Activated T-helper 17 cell treated with anti-CD3 and anti-CD28 coated beads, Interleukin-2, amount 50 U/mL, for 72 hours (primary cell): ENCODE measurements at regions not wholly inside any gene's neighbourhood (a gene's known extent, or its start where the extent isn't known, plus 50 kb on each side); places are given as distances from the start of the nearest gene placed in this dataset.

Experiments used
- ATAC-seq: fragments of 150-1000 bp; cut with Tn5 transposase; replicated peaks from 2 replicates; pipeline ENCODE4 v1.10.0; 2021; ENCODE audit warnings: mild to moderate bottlenecking, moderate library complexity
- H3K27ac Mint-ChIP-seq: one replicate; pipeline ENCODE4 v1.8.0; 2022; ENCODE audit warnings: mixed read lengths
- H3K27me3 Mint-ChIP-seq: one replicate; pipeline ENCODE4 v1.8.0; 2022; ENCODE audit warnings: mixed read lengths
- H3K36me3 Mint-ChIP-seq: one replicate; pipeline ENCODE4 v1.8.0; 2022; ENCODE audit warnings: low read depth, mild to moderate bottlenecking, mixed read lengths
- H3K4me1 Mint-ChIP-seq: one replicate; pipeline ENCODE4 v1.8.0; 2022; ENCODE audit warnings: mixed read lengths
- H3K4me3 Mint-ChIP-seq: one replicate; pipeline ENCODE4 v1.8.0; 2022; ENCODE audit warnings: mild to moderate bottlenecking, mixed read lengths
- H3K9me3 Mint-ChIP-seq: one replicate; pipeline ENCODE4 v1.8.0; 2022; ENCODE audit warnings: mixed read lengths

DNA sequence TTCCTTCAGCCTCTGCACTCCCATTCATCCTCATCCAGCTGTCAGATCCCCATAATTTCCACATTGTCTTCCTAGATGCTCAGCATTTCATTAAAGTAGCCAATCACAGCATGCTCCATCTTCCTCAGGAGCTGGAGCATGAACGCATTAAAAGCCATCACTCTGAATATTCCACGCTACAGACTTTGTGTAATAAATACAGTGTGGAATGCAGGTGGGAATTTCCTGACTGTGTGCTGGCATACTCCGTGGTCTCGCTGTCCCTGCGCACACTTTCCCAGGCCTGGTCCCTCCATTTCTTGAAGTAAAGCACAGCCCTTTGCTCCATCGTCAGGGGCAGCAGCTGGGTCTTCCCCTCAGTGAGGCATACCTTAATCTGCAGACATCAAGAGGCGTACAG, 123.7 kb upstream of the NCK2 start:
- Mint-ChIP-seq H3K27me3 (peaks cover 8% of the 10 kb centered on the region), H3K4me1 (no peaks in the 10 kb centered on the region), H3K9me3 (no peaks in the 10 kb centered on the region), H3K4me3 (no peak overlapping the region), H3K36me3 (no peaks in the 10 kb centered on the region), H3K27ac (no peak overlapping the region)
- no peak for ATAC-seq

DNA sequence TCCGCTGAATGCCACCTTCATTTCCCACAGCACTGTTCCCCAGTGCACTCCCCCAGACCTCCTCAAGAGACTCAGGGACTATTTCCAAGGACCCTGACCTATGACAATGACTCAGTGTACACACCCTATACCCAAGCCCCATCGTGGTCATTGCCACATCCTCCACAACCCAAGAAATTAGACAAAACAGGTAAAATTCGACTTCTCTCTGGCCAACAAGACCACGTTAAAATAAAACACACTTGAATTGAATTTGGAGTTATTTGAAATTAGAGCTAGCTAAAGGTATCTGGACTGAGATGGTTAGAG, 126.4 kb upstream of the NCK2 start:
- Mint-ChIP-seq H3K27ac (no peak overlapping the region), H3K9me3 (no peaks in the 10 kb centered on the region), H3K36me3 (no peaks in the 10 kb centered on the region), H3K4me3 (no peak overlapping the region), H3K27me3 (peaks cover 8% of the 10 kb centered on the region), H3K4me1 (no peaks in the 10 kb centered on the region)
- ATAC-seq = no peak

DNA sequence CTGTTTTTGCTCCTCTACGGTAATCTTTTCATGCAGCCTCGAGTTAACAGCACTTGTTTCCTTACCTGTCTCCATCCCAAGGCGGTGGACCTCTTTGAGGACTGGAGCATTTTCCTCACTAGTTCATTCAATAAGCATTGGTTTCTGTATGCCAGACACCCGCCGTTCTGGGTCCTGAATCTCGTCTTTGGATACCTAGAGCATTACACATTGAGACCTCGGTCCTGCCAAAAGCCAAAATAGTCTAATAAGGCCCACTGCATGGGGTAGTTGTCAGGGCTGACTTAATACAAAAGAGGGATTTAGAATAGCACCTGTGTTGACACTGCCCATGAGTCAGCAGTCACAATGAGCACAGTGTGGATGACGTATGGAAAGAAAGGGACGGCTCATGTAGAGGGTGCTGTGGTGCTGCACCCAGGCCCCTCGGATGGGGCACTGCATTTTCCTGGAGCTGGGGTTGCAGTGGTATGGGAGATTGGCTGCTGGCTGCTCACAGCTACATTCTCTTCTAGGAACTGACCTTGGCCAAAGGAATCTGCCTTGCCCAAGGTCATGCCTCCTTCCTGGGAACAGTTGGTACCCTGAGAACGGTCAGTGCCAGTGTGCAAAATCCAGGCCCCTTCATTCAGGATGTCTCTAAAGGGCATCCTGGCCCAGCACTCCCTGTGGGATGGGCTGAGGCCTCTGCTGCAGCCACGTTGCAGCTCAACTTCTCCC, 126.9 kb upstream of the NCK2 start:
- H3K4me1 Mint-ChIP-seq = no peaks in the 10 kb centered on the region
- H3K4me3 Mint-ChIP-seq = no peak overlapping the region
- no peaks in the 10 kb centered on the region for H3K36me3 Mint-ChIP-seq
- H3K27me3 Mint-ChIP-seq = peaks cover 8% of the 10 kb centered on the region
- H3K27ac Mint-ChIP-seq = no peak overlapping the region
- no peak for ATAC-seq
- no peaks in the 10 kb centered on the region for H3K9me3 Mint-ChIP-seq

DNA sequence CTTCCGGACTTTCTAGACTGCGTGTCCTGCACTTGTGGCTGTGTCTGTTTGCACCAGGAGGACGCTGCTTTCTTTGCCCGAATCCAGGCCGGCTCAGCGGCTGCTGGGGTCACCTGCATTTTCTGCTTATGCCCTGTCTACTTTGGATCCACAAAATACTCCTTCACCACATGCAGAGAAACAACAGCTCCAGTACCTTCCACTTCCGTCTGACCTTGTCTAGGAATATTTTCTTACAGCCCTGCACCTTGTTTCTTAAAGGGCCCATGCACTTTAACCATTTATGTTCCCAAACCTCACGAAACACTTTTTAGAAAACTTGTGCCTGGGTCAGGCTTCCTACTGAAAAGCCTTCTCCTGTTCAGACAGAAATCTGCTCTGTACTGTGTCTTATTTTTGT, 129.4 kb upstream of the NCK2 start:
- Mint-ChIP-seq H3K27me3 (peaks cover 3% of the 10 kb centered on the region), H3K36me3 (no peaks in the 10 kb centered on the region), H3K9me3 (no peaks in the 10 kb centered on the region), H3K4me3 (no peak overlapping the region), H3K27ac (no peak overlapping the region), H3K4me1 (no peaks in the 10 kb centered on the region)
- no peak for ATAC-seq

DNA sequence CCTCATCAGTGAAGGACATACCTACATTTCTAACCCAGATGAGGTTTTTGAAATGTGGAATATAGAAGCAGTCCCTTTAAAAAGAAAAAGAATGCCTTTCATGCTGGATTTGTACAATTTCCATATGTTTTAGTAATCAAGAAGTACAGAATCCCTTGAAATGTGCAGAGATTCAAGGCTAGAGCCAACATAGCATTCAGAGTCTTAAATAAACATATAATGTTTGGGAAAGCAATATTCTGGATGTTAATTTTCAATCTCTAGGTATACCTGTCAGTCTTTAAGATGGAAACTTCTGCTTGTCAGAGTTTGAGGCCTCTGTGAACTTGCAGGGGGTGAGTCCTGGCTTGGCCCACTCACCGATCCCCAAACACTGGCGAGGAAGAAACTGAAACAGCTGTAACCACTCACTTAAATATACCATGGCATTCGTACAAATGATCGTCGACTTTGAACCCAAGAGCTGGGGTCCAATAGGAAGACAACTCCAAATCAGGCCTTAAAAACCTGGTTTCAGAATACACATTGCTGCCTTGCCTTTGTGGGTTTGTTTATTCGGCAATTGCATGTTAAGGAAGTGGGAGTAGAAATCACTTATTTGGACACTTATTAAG, 132.8 kb upstream of the NCK2 start:
- Mint-ChIP-seq H3K4me1 (no peaks in the 10 kb centered on the region), H3K27me3 (no peaks in the 10 kb centered on the region), H3K27ac (no peak overlapping the region), H3K4me3 (no peak overlapping the region), H3K36me3 (no peaks in the 10 kb centered on the region), H3K9me3 (no peaks in the 10 kb centered on the region)
- no peak for ATAC-seq

DNA sequence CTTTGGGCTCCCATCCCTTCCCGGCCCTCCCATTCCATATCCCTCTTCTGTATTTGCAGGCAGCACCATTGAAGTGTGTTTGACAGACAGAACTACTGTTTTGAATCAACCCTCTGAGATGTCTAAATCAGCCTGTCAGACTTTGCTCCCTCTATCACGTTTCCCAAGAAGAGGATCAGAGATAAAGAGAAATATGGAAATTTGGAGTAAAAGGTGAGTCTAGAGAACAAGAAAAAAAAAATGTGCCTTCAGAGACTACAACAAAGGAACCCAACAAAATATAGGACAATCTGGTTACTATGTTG, 133.4 kb upstream of the NCK2 start:
- no peak overlapping the region for H3K27ac Mint-ChIP-seq
- H3K4me3 Mint-ChIP-seq = no peak overlapping the region
- H3K9me3 Mint-ChIP-seq = no peaks in the 10 kb centered on the region
- no peaks in the 10 kb centered on the region for H3K36me3 Mint-ChIP-seq
- no peaks in the 10 kb centered on the region for H3K4me1 Mint-ChIP-seq
- ATAC-seq = no peak
- no peaks in the 10 kb centered on the region for H3K27me3 Mint-ChIP-seq

DNA sequence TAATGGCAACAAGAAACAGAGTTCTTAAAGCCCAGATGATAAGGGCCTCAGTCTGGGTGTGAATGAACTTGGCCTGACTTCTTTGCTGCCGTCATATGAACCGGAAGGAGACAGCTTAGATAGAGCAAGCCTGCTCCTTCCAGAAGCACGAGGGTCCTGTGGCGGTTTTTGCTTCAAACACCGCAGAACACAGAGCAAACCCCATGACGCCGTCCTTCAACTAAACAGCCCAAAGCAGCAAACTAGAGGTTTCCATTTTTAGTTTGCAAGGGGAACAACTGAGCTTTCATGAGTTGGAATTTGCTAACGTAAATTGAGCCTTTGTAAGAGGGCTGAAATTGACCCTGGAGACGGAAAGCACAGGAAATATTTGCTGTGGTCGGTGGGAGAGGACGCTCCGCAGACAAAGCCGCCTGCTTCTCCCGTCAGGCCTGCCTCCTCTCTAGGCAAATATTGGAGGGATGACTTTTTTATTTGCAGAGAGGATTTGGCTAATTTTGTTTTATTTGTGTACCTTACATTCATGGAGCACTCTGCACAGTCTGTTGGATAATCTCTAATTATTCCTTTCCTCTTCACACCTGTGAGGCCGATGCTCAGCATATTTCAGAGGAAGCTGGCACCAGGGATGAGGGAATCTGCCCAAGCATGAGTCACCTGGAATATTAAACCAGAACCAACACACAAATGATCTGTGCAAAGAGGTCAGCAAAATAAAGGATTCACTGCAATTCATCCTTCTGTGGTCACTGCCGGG, 134.0 kb upstream of the NCK2 start:
- H3K27ac Mint-ChIP-seq = no peak overlapping the region
- no peaks in the 10 kb centered on the region for H3K9me3 Mint-ChIP-seq
- H3K27me3 Mint-ChIP-seq = no peaks in the 10 kb centered on the region
- no peaks in the 10 kb centered on the region for H3K4me1 Mint-ChIP-seq
- no peaks in the 10 kb centered on the region for H3K36me3 Mint-ChIP-seq
- no peak for ATAC-seq
- H3K4me3 Mint-ChIP-seq = no peak overlapping the region

DNA sequence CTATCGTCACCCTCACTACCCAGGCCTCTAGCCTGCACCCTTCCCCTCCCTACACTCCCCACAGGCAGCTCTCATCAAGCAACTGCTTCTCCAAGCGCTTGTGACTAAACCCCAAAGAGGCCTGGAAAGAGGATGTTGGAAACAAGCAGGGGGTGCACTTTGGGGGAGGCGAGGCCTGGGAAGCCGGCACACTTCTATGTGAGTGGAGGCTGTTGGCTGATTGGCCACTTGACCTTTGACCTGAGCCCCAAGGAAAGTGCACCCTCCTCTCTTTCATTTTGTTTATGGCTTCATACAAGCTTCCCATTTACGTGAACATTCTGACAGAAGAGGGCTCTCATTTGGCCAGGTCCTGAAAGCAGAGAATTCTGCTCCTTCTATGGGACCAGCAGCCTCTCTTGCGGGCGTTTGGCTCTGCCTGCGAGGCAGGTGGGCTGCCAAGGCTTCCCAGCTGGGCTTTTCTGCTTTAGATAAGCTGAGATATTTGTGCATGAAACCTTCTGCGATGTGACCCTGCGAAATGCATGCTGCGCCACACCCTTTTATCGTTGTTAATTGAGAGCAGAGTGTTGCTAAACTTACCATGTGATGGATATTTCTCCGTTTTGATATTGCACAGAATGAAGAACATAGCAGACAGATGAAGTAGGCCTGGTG, 134.8 kb upstream of the NCK2 start:
- H3K36me3 Mint-ChIP-seq = no peaks in the 10 kb centered on the region
- H3K4me1 Mint-ChIP-seq = no peaks in the 10 kb centered on the region
- H3K9me3 Mint-ChIP-seq = no peaks in the 10 kb centered on the region
- H3K4me3 Mint-ChIP-seq = no peak overlapping the region
- no peak for ATAC-seq
- H3K27ac Mint-ChIP-seq = no peak overlapping the region
- no peaks in the 10 kb centered on the region for H3K27me3 Mint-ChIP-seq

DNA sequence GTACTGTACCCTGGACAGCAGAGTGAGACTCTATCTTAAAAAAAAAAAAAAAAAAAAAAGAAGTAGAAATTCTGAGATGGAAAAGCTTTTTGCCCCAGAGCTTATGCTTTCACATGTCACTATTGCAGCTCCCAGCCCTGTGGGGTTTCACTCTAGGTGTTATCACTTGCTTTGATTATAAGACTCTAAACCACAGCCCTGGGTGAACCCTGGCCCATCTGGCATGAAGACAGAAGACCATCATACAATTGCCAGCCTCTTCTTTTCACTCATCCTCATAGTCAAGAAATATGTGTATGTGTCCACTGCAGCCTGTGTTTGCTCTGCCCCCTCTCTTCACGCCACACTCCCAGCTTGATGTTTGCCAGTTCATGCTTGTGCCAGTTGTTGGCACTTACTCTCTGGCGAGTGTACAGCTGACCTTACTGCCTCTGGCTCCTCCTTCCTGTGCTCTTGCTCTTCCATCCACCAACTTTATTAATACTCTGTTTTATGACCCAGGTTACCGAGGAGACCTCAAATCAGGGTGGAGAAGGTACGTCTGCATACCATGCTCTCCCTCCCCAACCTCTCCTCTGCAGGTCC, 136.7 kb upstream of the NCK2 start:
- Mint-ChIP-seq H3K36me3 (no peaks in the 10 kb centered on the region), H3K4me1 (no peaks in the 10 kb centered on the region)

DNA sequence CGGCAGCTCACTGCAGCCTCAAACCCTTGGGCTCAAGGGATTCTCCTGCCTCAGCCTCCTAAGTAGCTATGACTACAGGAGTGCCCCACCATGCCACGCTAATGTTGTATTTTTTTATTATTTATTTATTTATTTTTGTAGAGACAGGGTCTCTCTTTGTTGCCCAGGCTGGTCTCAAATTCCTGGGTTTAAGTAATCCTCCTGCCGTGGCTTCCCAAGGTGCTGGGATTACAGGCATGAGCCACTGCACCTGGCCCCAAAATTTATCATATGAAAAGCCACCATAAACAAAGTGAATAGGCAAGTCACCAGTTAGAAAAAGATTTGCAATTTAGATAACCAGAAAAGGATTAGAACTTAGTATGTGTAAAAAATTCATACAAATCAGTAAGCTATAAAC, 138.6 kb upstream of the NCK2 start:
- ATAC-seq = no peak
- no peaks in the 10 kb centered on the region for H3K4me1 Mint-ChIP-seq
- peak overlapping the region; percentile 29 for H3K27ac Mint-ChIP-seq
- no peak overlapping the region for H3K4me3 Mint-ChIP-seq
- H3K36me3 Mint-ChIP-seq = no peaks in the 10 kb centered on the region
- H3K9me3 Mint-ChIP-seq = no peaks in the 10 kb centered on the region
- no peaks in the 10 kb centered on the region for H3K27me3 Mint-ChIP-seq

More for the DNA sequence above, 136.7 kb upstream of the NCK2 start:
- no peaks in the 10 kb centered on the region for H3K27me3 Mint-ChIP-seq
- H3K27ac Mint-ChIP-seq = no peak overlapping the region
- no peak overlapping the region for H3K4me3 Mint-ChIP-seq
- H3K9me3 Mint-ChIP-seq = no peaks in the 10 kb centered on the region
- no peak for ATAC-seq

DNA sequence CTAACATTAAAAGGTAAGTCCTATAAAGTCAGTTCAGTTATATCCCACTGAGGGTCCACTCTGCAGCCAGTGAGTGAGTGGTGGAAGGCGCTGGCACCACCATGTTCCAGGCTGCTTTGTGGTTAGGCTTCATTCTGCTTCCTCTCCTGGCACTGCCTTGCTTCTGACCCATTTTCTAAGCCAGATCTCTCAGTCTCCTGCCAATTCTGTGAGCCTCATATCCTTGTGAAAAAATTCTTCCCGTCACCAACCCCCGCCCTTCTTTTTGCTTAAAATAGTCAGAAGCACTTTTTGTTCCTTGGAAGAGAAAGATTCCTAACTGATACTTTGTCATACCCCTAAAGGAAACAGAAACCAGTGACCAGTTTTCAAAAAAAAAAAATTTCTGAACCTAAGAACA, 139.8 kb upstream of the NCK2 start:
- Mint-ChIP-seq H3K4me1 (no peaks in the 10 kb centered on the region), H3K36me3 (no peaks in the 10 kb centered on the region), H3K9me3 (no peaks in the 10 kb centered on the region), H3K27ac (no peak overlapping the region), H3K4me3 (no peak overlapping the region), H3K27me3 (no peaks in the 10 kb centered on the region)
- no peak for ATAC-seq

DNA sequence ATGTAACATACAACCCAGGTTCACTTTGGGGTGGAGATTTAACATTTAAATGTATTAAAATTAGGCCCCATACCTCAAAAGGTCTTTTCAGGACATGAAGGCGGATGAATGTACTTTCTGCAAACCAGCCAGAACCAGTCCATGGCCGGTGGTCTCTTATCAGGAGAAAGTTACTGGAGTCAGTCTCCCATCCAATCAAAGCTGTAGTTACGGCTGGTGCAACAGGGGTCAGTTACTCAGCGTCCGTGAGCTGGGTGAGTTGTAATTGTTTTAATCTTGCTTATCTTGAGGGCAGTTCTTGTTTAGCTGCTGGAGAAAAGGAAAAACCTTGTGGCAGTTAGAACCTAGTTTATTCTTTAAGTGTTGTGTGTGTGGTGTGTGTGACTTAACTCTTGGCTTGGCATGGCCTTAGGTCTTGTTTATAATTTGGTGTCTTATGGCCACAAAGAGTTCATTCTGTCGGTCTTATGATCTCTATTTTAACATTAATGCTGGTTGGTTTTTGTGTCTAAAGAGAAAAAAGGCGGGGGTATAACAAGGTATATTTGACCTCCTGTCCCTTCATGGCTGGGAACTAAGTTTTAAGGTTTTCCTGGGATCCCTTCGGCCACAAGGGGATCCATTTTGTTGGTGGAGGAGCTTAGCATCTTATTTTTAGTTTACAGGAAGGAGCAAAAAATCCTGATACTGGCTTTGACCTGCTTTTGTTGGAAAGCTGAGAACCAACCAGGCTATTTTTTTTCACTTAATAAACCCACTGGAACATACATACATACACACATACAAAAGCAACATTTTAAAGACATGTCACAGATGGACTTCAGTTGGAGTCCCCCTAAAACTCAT, 143.5 kb upstream of the NCK2 start:
- no peak for ATAC-seq
- no peak overlapping the region for H3K27ac Mint-ChIP-seq
- no peaks in the 10 kb centered on the region for H3K9me3 Mint-ChIP-seq
- peaks cover 4% of the 10 kb centered on the region for H3K4me1 Mint-ChIP-seq
- H3K4me3 Mint-ChIP-seq = no peak overlapping the region
- H3K27me3 Mint-ChIP-seq = no peaks in the 10 kb centered on the region
- H3K36me3 Mint-ChIP-seq = no peaks in the 10 kb centered on the region

DNA sequence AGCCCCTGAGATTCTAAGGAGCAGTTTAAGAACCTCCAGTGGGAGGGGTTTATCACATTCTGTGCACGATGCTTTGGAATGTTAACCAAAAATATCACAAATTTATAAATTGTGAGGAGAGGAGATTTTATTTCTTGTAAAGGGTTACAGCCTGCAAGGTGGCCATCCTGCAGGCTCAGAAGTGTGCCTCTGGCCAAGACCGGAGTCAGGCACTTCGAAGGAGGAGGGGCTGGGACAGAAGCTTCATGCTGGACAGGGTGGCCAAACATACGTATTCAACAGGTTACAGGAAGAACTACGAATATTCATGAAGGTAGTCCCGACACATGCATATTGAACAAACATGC, 144.1 kb upstream of the NCK2 start:
- Mint-ChIP-seq H3K27ac (no peak overlapping the region), H3K27me3 (no peaks in the 10 kb centered on the region), H3K4me3 (no peak overlapping the region), H3K4me1 (peaks cover 4% of the 10 kb centered on the region), H3K36me3 (no peaks in the 10 kb centered on the region), H3K9me3 (no peaks in the 10 kb centered on the region)
- no peak for ATAC-seq

DNA sequence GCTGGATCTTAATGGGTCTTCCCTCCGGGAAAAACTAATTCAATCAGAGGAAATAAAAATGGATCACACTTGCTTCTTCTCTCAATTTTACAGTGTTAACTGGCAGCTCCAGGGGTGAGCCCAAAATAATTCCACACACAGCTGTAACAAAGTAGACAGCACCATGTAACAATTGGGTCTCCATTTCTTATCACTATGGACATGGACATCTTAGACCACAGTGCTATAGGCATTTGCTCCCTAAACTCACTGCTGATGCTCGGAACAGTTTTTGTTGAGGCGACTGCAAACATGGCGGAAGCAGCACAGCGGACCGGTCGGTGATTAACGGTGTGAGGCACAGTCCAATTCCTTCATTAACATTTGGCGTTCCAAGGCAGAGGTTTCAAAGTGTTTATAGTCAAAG, 144.7 kb upstream of the NCK2 start:
- no peak overlapping the region for H3K27ac Mint-ChIP-seq
- H3K36me3 Mint-ChIP-seq = no peaks in the 10 kb centered on the region
- peaks cover 4% of the 10 kb centered on the region for H3K4me1 Mint-ChIP-seq
- H3K4me3 Mint-ChIP-seq = no peak overlapping the region
- H3K27me3 Mint-ChIP-seq = no peaks in the 10 kb centered on the region
- no peaks in the 10 kb centered on the region for H3K9me3 Mint-ChIP-seq
- ATAC-seq = no peak
